ENCODE measurements at regions not wholly inside any gene's neighbourhood (a gene's known extent, or its start where the extent isn't known, plus 50 kb on each side); places are given as distances from the start of the nearest gene placed in this dataset.
"Not testable (repeated sequence)": the region's sequence is repeated elsewhere in the genome, so short reads cannot be mapped to it uniquely, and the experiment has no call there.

DNA sequence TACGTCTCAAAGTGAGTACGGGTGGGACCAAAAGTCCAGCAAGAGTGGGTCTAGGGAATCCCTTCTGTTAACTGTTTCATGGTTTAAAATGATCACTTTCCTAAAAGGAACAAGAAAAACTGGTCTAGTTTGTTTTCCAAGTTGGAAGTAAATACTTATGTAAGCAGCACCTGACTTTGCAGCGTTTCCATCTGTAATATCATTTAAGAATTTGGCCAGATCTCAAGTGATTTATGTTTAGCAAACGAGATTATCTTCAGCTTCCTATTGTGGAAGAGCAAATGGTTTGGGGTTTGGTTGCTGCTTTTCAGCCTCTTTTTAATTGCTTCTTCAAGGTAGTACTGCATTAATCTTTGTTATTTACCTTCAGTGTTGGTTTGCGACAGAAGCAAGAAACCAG lies 50.4 kb downstream of the FHIP1A start:
- DNase-seq (ENCODE audit: low spot score) = no peak

DNA sequence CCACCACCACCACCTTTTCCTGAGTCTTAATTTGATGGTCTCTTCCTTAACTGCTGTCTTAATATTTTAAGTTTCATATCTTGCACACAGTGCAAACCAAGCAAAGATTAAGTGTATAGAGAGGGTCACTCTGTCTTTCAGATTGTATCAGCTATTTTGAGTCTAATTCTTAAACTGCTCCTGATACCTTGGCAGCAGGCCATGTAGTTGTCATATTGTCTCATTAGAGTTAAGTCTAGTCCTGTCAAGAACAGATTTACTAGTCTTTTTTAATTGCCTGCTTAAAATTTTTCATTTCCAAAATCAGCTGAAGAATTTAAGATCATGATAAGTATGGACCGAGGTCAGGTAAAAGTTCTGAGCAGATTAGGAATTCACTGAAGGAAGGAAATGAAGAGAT lies 51.5 kb downstream of the FHIP1A start:
- DNase-seq (ENCODE audit: low spot score) = no peak

DNA sequence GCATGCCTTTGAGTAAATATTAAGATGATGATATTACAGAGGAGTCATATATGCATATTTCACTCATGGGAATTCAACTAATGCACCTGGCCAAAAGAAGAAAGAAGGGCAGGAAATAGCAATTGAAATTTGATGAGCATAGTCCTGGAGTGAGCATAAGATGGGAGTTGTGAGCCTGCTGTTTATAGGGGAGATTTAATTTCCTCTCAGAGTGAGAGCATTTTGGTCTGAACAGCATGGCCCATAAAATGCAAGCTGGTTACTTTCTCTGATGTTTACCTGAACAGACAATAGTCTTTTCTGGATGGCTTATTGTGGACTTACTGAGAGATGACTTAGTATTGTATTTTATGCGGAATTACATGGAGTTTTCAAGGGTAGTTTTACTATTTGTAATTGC lies 53.6 kb downstream of the FHIP1A start:
- DNase-seq (ENCODE audit: low spot score) = no peak

DNA sequence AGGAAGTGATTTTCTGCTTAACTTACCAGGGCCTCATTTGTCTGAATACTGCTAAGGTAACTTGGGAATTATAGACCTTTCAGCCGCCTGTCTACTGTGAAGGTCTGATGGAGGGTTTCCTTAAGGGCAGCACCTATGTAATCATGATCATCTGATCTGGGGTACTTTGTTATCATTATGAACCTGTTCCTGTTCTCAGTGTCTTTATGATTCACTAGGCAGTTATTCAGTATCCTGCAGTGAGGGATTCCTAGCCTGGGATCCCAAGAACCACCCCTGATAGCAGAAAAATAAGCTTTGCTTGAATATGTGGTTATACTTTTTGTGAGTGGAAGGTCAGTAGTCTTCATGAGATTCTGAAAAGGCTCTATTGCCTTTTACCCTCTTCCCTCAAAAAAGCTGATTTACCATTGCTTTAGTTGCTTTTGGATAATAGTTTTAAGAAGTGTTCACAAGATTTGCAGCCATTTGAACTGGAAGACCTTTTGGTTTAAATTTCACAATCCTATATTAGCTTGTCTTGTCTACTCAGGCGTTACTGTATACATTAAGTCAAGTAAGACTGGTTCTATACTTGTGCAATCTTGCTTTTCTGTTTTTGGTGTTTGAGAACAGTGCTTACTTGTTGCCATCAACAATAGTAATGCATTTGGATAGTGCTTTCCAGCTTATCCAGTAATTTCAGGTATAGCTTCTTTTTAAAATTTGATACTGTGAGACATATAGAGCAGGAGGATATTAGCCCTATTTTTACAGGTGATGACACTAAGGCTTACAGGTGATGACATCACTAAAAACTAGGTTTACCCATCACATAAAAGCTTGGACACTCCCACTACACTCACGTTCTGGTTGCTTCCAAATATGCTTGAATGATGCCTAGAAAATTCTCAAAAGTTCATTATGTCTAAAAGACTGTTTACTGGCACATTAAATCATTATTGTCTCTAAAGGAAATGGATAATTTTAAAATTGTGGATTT lies 60.0 kb downstream of the FHIP1A start:
- DNase-seq (ENCODE audit: low spot score) = no peak

DNA sequence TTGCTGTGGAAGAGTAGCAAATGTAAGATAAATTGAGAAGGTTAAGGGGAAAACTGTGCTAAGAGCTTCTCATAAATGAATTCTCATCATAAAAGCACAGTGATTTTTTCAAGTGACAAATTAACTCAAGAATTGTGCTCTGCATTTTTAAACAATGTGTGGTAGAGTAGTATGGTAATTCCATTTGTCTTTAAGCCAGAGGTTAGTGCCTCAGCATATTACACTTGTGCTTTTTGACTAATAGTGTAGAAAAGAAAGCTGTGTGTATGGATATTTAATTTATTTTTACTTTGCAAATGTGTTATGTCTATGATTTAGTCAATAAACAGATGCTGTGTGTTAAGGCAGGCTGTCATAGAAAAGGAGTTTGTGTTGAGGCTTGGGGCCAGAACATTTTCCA lies 61.0 kb downstream of the FHIP1A start:
- no peak for DNase-seq (ENCODE audit: low spot score)

DNA sequence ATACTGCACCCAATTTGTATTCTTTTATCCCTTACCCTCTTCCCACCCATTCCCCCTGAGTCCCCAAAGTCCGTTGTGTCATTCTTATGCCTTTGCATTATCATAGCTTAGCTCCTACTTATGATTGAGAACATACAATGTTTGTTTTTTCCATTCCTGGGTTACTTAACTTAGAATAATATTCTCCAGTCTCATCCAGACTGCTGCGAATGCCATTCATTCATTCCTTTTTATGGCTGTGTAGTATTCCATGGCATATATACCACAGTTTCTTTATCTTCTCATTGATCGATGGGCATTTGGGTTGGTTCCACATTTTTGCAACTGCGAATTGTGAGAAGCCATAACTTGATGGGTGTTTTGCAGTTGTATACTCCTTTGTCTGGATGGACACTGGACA lies 62.8 kb downstream of the FHIP1A start:
- DNase-seq (ENCODE audit: low spot score) = no peak

DNA sequence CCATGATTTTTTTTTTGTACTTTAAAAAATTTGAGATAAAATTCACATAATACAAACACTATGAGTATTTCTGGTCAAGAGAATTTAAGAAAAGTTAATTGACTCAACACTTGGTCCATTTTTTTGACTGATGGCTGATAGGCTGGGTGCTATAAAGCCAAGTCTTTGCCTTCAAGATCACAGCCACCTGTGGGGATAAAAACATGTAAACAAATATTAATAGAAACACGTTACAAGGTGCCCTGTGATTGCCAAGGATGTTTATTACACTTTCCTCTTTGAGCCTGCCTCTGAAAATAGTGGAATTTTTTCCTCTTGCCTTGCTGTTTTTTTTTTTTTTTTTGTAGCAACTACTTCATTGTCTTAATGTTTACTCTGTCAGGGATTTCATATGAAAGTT lies 63.3 kb downstream of the FHIP1A start:
- DNase-seq (ENCODE audit: low spot score) = no peak

DNA sequence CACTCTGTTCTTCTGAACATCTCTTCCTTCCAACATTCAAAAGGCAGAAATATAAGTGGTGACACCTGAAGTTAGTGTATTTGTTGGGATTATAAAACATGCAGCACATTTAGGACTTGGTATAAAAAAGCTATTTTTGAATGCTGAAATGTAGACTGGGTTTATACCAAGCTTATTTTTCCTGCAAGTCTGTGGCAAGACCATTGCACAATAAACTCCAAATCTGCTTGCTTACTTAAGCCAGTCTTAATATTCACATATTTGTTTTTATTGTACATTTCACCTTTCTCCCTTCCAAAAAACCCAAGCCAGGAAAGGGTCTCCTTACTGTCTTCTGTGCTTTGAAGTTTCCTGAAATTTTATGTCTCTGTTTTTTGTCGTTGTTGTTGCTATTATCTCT lies 63.7 kb downstream of the FHIP1A start:
- DNase-seq (ENCODE audit: low spot score) = no peak

DNA sequence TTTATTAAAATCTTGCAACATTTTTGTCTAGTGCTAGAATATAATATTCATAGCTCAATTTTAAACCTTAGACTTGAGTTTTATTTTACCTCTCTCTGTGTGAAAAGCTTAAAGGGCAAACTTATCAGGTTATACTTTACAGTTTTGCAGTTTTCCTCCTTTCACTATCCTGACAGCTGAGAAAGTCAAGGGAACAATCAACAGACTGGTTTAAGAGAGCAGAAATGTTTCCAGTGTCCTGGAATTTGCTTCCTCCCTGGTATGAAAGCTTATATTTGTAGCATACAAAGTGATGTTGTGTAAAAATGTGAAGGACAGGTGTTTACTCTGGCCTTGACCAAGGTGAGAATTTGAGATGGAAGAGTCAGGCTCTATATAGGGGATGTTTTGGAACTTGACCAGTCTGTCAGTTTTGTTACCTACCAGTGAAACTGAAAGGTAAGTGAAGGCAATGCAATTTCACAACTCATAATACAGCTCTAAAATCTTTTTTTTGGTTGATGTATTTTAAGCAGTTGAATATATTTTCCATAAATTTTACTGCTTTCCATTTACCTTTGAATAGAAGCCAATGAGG lies 64.6 kb downstream of the FHIP1A start:
- DNase-seq (ENCODE audit: low spot score) = no peak

DNA sequence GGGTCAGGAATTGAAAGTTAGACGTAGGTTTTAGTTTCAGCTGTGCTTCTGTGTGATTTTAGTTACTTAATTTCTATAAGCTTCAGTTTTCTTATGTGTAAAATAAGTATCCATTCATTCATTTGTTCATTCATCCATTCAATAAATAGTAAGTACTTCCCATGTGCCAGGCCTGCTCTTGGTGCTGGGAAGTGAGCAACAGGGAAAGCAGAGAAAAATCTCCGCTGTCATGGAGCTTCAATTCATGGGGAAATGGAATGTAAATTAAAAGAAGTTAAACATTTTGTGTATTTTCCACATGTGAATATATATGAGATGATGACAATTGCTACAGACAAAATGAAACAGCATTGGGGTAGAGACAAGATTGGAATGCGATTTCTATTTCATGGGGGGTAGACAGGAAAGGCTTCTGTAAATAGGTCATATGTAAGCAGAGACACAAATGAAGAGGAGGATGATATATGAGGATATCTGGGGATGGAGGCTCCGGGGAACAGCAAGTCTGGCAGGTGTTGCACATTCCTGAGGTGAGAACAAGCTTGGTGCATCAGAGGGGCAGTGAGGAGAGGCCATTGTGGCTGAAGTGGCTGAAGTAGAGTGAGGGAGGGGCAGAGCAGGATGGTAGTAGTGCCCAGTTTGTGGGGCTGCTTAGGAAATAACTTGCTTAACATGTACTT lies 66.2 kb downstream of the FHIP1A start:
- no peak for DNase-seq (ENCODE audit: low spot score)

DNA sequence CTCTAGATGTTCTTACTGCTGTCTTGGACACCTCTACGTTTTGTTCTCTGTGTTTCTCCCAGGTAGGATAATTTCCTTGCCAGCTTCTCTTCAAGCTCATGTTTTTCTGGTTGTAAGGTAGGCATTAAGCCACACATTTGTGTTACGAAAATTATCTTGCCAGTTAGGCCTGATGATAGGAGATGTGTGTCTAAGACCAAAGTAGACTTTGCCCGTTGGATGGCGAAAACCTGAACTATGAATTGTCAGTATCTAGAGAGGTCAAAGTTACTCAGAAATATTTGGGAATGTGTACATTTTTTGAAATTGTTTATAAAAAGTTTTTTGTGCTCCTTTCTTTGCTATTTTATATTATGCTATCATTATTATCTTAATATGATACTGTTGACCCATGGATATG lies 72.8 kb downstream of the FHIP1A start:
- DNase-seq (ENCODE audit: low spot score) = no peak

DNA sequence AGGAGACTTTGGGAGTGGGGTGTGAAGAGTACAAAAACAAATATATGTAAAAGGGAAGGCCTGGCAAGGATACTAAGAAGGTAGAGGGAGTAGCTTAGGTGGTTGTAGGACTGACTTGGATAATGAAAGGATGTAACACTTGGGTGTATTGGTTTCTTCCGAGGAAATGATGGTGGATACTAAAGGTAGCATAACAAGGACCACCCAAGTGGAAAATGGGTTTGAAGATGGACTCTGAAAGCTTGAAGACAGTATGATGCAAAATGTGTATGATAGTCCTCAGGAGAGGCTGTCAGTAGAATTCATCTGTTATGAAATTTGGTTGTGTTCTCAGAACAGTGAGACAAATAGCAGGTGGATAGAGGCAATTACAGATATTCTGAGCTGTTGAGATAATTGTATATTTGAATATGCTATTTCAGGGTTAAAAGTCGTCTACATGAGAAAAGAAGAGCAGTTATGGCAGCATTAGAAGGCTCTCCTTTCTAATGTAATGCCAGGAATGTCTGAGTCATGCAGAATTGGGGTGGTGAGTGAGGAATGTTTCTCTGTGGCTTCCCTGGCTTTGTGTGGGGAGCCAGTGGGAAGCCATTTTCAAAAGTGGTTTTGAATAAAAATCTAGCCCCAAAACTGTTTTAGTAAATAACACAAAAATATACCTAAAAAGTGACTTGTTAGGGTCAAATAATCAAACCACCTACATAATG lies 75.6 kb downstream of the FHIP1A start:
- no peak for DNase-seq (ENCODE audit: low spot score)

DNA sequence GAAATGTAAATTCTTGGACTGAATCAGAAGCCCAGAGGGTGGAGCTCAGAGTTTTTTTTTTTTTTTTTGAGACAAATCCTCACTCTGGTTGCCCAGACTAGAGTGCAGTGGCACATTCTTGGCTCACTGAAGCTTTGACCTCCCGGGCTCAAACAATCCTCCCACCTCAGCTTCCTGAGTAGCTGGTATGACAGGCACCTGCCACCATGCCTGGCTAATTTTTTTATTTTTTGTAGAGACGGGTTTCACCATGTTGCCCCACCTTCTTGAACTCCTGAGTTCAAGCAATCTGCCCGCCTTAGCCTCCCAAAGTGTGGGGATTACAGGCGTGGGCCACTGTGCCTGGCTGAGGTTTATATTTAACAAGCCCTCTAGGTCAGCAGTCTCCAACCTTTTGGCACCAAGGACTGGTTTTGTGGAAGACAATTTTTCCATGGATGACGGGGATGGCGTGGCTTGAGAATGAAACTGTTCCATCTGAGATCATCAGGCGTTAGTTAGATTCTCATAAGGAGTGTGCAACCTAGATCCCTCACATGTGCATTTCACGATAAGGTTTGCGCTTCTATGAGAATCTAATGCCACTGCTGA lies 76.7 kb downstream of the FHIP1A start:
- DNase-seq (ENCODE audit: low spot score) = no peak

DNA sequence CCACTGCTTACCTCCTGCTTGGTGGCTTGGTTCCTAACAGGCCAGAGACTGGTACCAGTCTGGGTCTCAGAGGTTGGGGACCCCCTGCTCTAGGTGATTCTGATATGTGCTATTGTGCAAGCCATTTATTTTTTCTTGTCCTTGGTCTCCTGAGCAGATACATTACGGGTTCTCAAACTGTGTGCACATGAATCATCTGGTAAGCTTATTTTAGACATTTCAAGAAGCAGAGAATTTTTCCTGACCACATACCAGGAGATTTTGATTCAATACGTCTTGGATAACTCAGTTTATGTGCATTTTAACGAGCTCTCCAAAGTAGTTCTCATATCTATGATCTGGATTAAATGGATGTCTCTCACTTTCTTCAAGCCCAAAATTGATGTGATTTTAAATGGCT lies 77.2 kb downstream of the FHIP1A start:
- no peak for DNase-seq (ENCODE audit: low spot score)

DNA sequence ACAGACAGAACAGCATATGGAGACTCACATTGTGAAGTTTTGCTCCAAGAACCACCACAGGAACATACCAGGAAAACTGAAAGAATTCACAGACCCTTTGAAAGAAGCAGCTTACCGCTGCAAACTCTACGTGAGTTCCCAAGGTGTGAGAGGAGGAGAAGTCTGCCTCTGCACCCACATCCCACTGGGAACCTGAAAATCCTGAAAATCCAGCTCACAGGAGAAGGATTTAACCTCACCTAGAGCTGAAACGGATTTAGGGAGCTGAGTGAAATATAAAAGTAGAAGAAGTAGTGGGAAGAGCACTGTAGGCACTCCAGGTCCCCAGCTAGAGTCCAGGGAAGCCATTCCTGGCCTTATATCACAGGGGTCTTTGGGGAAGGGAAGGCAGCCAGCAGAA lies 80.0 kb downstream of the FHIP1A start:
- no peak for DNase-seq (ENCODE audit: low spot score)

DNA sequence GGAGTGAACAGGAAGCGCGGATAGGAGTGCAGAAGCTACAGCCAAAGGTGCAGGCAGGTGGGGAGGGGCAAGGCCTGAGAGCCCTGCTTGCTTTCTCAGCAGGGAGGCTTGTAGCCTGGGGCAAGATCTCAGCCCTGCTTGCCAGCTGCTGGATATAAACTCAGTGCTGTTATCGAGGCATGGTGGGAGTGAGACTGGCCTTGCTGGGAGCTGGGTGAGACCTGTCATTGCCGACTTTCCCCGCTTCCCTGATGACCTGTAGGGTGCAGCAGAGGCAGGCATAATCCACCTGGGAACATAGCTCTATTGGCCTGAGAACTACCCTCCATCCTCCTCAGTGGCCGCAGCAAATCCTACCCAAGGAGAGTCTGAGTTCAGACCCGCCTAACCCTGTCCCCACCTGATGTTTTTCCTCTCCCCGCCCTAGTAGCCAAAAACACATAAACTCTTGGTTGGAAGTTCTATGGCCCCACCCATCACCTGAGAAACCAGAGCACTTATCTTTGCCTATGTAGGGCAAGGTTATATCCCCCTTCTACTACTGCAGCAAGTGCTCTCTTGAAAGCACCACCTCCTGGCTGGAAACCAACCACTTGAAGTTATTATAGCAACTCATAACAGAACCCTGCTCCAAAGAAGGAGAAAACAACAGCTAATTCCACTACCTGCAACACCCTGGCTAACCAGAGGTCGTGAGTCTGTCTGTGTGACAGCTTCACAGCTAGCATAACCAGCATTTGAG lies 80.7 kb downstream of the FHIP1A start:
- DNase-seq (ENCODE audit: low spot score) = no peak

DNA sequence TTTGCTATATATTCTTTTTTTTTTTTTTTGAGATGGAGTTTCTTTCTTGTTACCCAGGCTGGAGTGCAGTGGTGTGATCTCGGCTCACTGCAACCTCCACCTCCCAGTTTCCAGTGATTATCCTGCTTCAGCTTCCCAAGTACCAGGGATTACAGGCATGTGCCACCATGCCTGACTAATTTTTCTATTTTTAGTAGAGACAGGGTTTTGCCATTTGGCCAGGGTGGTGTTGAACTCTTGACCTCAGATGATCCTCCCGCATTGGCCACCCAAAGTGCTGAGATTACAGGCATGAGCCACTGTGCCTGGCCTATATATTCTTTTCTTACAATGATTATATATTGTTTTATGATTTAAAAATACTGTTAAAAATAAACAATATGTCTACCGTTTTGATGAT lies 86.6 kb downstream of the FHIP1A start:
- not testable (repeated sequence) for DNase-seq (ENCODE audit: low spot score)

DNA sequence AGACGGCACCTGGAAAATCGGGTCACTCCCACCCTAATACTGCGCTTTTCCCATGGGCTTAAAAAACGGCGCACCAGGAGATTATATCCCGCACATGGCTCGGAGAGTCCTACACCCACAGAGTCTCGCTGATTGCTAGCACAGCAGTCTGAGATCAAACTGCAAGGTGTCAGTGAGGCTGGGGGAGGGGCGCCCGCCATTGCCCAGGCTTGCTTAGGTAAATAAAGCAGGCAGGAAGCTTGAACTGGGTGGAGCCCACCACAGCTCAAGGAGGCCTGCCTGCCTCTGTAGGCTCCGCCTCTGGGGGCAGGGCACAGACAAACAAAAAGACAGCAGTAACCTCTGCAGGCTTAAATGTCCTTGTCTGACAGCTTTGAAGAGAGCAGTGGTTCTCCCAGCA lies 102.6 kb downstream of the FHIP1A start:
- not testable (repeated sequence) for DNase-seq (ENCODE audit: low spot score)

DNA sequence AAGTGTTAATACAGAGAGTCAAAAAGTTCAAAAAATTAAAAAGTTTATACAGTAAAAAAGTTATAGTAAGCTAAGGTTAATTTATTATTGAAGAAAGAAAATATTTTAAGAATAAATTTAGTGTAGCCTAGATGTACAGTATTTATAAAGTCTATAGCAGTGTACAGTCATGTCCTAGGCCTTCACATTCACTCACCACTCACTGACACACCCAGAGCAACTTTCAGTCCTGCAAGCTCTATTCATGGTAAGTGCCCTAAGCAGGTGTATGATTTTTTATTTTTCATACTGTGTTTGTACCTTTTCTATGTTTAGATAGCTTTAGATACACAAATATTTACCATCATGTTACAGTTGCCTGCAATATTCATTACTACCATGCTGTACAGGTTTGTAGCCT lies 108.9 kb downstream of the FHIP1A start:
- no peak for DNase-seq (ENCODE audit: low spot score)

DNA sequence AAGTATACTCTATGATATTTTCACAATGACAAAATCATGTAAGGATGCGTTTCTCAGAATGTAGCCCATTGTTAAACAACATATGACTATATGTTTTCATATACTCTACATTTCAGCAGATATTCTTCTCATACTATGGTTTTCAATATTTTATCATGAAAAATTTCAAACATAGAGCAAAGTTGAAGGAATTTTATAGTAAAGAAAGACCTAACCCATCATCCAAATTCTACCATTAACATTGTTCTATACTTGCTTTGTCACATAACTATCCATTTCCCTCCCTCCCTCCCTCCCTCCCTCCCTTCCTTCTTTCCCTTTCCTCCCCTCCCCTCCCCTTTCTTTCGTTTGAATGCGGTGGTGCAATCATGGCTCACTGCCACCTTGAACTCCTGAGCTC lies 109.4 kb downstream of the FHIP1A start:
- no peak for DNase-seq (ENCODE audit: low spot score)

DNA sequence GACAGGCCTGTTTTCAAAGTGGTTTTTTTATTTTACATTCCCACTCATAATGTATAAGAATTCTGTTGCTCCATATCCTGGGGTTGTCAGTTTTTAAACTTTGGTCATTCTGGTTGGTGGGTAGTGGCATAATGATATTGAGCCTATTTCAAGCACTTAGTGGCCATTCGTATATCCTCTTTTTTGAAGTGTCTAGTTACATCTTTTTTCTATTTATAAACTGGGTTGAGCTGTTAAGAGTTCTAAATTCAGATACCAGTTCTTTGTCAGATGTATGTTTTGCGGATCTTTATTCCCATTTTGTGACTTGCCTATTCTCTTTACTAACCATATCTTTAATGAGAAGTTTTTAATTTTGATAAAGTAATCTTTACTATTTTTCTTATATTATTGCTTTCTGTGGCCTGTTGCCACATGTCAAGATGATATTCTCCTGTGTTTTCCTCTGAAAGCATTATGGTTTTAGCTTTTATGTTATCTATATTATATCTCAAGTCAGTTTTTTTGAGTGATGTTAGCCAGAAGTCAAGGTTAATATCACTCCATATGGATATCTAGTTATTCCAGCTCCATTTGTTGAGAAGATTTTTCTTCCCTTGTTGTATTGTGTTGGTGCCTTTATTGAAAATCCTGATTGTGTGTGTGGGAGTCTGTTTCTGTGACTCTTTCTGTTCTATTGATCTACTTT lies 110.9 kb downstream of the FHIP1A start:
- DNase-seq (ENCODE audit: low spot score) = no peak

Data from D341Med (cell line).